Spinal cord (tissue), 9 donors: ENCODE measurements at regions not wholly inside any gene's neighbourhood (a gene's known extent, or its start where the extent isn't known, plus 50 kb on each side); places are given as distances from the start of the nearest gene placed in this dataset.

Source experiments
- DNase-seq, 6 donors: peaks; one replicate each; pipeline versions ENCODE4 v3.0.0 to v3.0.0-alpha.2; 2013 to 2015; ENCODE audit warnings: low spot score in 6 of 6, low read depth in 4 of 6
- H3K27ac ChIP-seq: one replicate; pipeline ENCODE4 v1.5.1; 2013; ENCODE audit warnings: low read depth, low read length, control low read depth
- H3K27me3 ChIP-seq: one replicate; pipeline ENCODE4 v1.6.1; 2013; ENCODE audit warnings: low read length; ENCODE audit not compliant: control insufficient read depth, insufficient read depth
- H3K36me3 ChIP-seq: one replicate; pipeline ENCODE4 v1.6.1; 2013; ENCODE audit warnings: low read length; ENCODE audit not compliant: control insufficient read depth, insufficient read depth
- H3K4me1 ChIP-seq: one replicate; pipeline ENCODE4 v1.6.1; 2013; ENCODE audit warnings: low read length; ENCODE audit not compliant: control insufficient read depth, insufficient read depth
- H3K4me3 ChIP-seq: one replicate; pipeline ENCODE4 v1.5.1; 2013; ENCODE audit warnings: low read depth, low read length, control low read depth
- H3K9me3 ChIP-seq: one replicate; pipeline ENCODE4 v1.6.1; 2013; ENCODE audit warnings: low read length; ENCODE audit not compliant: control insufficient read depth, insufficient read depth
- WGBS: methylation state at CpG from one replicate; pipeline ENCODE4 v1.1.5; 2013; ENCODE audit warnings: missing lambda C conversion rate; ENCODE audit not compliant: insufficient coverage; 5-methylcytosine and 5-hydroxymethylcytosine counted together
- donor health status: healthy.

- no peak for DNase-seq
- Histone ChIP-seq H3K4me1 (peaks cover 9% of the 10 kb centered on the region), H3K27ac (no peak overlapping the region), H3K36me3 (no peaks in the 10 kb centered on the region), H3K27me3 (peaks cover 3% of the 10 kb centered on the region), H3K4me3 (no peak overlapping the region), H3K9me3 (no peaks in the 10 kb centered on the region)
- 94% methylated on average over 7 of the region's 9 CpGs for WGBS
Measured at GRCh38 chrX:9355739-9356138, 109.1 kb upstream of the TBL1X start.

GRCh38 chrX:9356846-9357245 is 108.0 kb upstream of the TBL1X start:
- Histone ChIP-seq H3K27ac (no peak overlapping the region), H3K9me3 (no peaks in the 10 kb centered on the region), H3K4me3 (no peak overlapping the region), H3K36me3 (no peaks in the 10 kb centered on the region), H3K4me1 (peaks cover 9% of the 10 kb centered on the region), H3K27me3 (peaks cover 1% of the 10 kb centered on the region)
- no CpG with 5 or more reads among the region's 5 CpGs for WGBS
- no peak for DNase-seq

- Histone ChIP-seq H3K4me3 (no peak overlapping the region), H3K27me3 (no peaks in the 10 kb centered on the region), H3K4me1 (peaks cover 9% of the 10 kb centered on the region), H3K27ac (no peak overlapping the region), H3K36me3 (no peaks in the 10 kb centered on the region), H3K9me3 (no peaks in the 10 kb centered on the region)
- peak in 1 of 6 donors; percentile 68 for DNase-seq
- no CpG with 5 or more reads among the region's 7 CpGs for WGBS
Measured at GRCh38 chrX:9357518-9358114, 107.2 kb upstream of the TBL1X start.

- H3K4me1 ChIP-seq, result no peaks in the 10 kb centered on the region
- WGBS, result 71% methylated on average over 13 of the region's 13 CpGs
- DNase-seq, result peak in 2 of 6 donors; percentile 34 to 38
Measured at GRCh38 chrX:9362363-9362928, 102.4 kb upstream of the TBL1X start.

GRCh38 chrX:9367421-9367820 is 97.4 kb upstream of the TBL1X start:
- Histone ChIP-seq H3K36me3 (no peaks in the 10 kb centered on the region), H3K4me3 (no peak overlapping the region), H3K4me1 (peaks cover 3% of the 10 kb centered on the region), H3K27me3 (peaks cover 5% of the 10 kb centered on the region), H3K27ac (no peak overlapping the region), H3K9me3 (no peaks in the 10 kb centered on the region)
- 80% methylated on average over 1 of the region's 2 CpGs for WGBS
- no peak for DNase-seq

More at GRCh38 chrX:9362363-9362928, 102.4 kb upstream of the TBL1X start:
- Histone ChIP-seq H3K9me3 (no peaks in the 10 kb centered on the region), H3K4me3 (no peak overlapping the region), H3K27ac (no peak overlapping the region), H3K27me3 (no peaks in the 10 kb centered on the region), H3K36me3 (no peaks in the 10 kb centered on the region)

- DNase-seq, result no peak
- Histone ChIP-seq H3K4me1 (peaks cover 3% of the 10 kb centered on the region), H3K27me3 (peaks cover 5% of the 10 kb centered on the region), H3K9me3 (no peaks in the 10 kb centered on the region), H3K36me3 (no peaks in the 10 kb centered on the region), H3K27ac (no peak overlapping the region), H3K4me3 (no peak overlapping the region)
- 85% methylated on average over 4 of the region's 6 CpGs for WGBS
Measured at GRCh38 chrX:9368262-9368661, 96.6 kb upstream of the TBL1X start.

GRCh38 chrX:9369802-9370291 is 95.0 kb upstream of the TBL1X start:
- Histone ChIP-seq H3K27ac (no peak overlapping the region), H3K27me3 (peaks cover 5% of the 10 kb centered on the region), H3K36me3 (no peaks in the 10 kb centered on the region), H3K4me1 (peaks cover 3% of the 10 kb centered on the region), H3K9me3 (no peaks in the 10 kb centered on the region), H3K4me3 (no peak overlapping the region)
- DNase-seq, result no peak
- WGBS, result 81% methylated on average over 10 of the region's 10 CpGs

- Histone ChIP-seq H3K36me3 (no peaks in the 10 kb centered on the region), H3K27me3 (peaks cover 5% of the 10 kb centered on the region), H3K27ac (no peak overlapping the region), H3K4me1 (peaks cover 3% of the 10 kb centered on the region), H3K4me3 (no peak overlapping the region), H3K9me3 (no peaks in the 10 kb centered on the region)
- WGBS, result 37% methylated on average over 5 of the region's 5 CpGs
- DNase-seq, result peak in 3 of 6 donors; percentile 4 to 61 (median 38)
Measured at GRCh38 chrX:9370893-9371292, 94.0 kb upstream of the TBL1X start.

GRCh38 chrX:9372866-9373265 is 92.0 kb upstream of the TBL1X start:
- WGBS, result 84% methylated on average over 9 of the region's 11 CpGs
- no peak for DNase-seq
- Histone ChIP-seq H3K27me3 (peaks cover 5% of the 10 kb centered on the region), H3K36me3 (no peaks in the 10 kb centered on the region), H3K4me3 (no peak overlapping the region), H3K27ac (no peak overlapping the region), H3K4me1 (peaks cover 3% of the 10 kb centered on the region), H3K9me3 (no peaks in the 10 kb centered on the region)

GRCh38 chrX:9373789-9374188 is 91.1 kb upstream of the TBL1X start:
- H3K27me3 ChIP-seq, result peaks cover 2% of the 10 kb centered on the region
- H3K4me3 ChIP-seq, result no peak overlapping the region
- H3K36me3 ChIP-seq, result no peaks in the 10 kb centered on the region
- WGBS, result 78% methylated on average over 5 of the region's 7 CpGs
- no peaks in the 10 kb centered on the region for H3K4me1 ChIP-seq
- no peak for DNase-seq
- no peaks in the 10 kb centered on the region for H3K9me3 ChIP-seq
- H3K27ac ChIP-seq, result no peak overlapping the region
